Mammary epithelial cell (primary cell): ENCODE measurements at regions not wholly inside any gene's neighbourhood (a gene's known extent, or its start where the extent isn't known, plus 50 kb on each side); places are given as distances from the start of the nearest gene placed in this dataset.

Experiments
- EZH2 ChIP-seq: IDR thresholded peaks from 2 replicates; pipeline ENCODE4 v1.6.1; 2012; ENCODE audit warnings: low read length, inconsistent platforms, borderline replicate concordance
- TF ChIP-seq, protein P1 (sequence below), 2 donors: IDR thresholded peaks in 1 of 2; conservative IDR thresholded peaks in 1 of 2; 2 replicates each; pipeline ENCODE4 v1.5.1; 2011 to 2012; ENCODE audit warnings: inconsistent platforms in 2 of 2, low read length in 2 of 2, mild to moderate bottlenecking in 2 of 2, control low read depth in 1 of 2, low read depth in 1 of 2; ENCODE audit not compliant: insufficient read depth in 1 of 2; ENCODE audit errors: extremely low read depth in 1 of 2

DNA sequence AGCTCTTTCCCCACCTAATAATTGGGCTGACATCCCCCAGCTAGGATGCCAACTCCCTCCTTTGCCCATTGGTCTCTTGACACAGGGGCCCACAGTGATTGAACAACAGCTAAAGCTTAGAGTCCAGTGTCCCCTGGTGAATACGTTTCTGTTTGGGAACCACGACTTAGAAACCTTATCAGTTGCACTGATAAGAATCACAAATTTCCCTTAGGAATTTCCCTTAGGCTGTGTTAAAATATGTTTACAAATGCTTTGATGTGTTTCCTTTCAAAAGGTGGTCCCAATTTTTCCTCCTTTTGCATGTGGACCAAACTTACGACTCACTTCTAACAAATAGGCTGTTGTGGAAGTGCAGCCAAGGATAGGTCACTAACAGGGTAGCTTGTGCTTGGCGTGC, 126.0 kb upstream of the INHBA start:
- TF ChIP-seq, protein P1, sequence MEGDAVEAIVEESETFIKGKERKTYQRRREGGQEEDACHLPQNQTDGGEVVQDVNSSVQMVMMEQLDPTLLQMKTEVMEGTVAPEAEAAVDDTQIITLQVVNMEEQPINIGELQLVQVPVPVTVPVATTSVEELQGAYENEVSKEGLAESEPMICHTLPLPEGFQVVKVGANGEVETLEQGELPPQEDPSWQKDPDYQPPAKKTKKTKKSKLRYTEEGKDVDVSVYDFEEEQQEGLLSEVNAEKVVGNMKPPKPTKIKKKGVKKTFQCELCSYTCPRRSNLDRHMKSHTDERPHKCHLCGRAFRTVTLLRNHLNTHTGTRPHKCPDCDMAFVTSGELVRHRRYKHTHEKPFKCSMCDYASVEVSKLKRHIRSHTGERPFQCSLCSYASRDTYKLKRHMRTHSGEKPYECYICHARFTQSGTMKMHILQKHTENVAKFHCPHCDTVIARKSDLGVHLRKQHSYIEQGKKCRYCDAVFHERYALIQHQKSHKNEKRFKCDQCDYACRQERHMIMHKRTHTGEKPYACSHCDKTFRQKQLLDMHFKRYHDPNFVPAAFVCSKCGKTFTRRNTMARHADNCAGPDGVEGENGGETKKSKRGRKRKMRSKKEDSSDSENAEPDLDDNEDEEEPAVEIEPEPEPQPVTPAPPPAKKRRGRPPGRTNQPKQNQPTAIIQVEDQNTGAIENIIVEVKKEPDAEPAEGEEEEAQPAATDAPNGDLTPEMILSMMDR (conservative IDR thresholded peaks at IDR 0.05 in 1 of 2, IDR thresholded peaks at IDR 0.05 in 1 of 2; ENCODE audit: extremely low read depth in 1 of 2, insufficient read depth in 1 of 2, low read depth in 1 of 2, low read length in 2 of 2) = no peak
- TF ChIP-seq EZH2 = no peak
